GM21825 (cell line): ENCODE measurements at regions not wholly inside any gene's neighbourhood (a gene's known extent, or its start where the extent isn't known, plus 50 kb on each side); places are given as distances from the start of the nearest gene placed in this dataset.

ENCODE experiments used
- ATAC-seq: cut with Tn5 transposase; IDR thresholded peaks from one replicate; pipeline ENCODE4 v1.9.1; 2021; ENCODE audit warnings: mild to moderate bottlenecking, moderate library complexity; ENCODE audit not compliant: unreplicated experiment

DNA sequence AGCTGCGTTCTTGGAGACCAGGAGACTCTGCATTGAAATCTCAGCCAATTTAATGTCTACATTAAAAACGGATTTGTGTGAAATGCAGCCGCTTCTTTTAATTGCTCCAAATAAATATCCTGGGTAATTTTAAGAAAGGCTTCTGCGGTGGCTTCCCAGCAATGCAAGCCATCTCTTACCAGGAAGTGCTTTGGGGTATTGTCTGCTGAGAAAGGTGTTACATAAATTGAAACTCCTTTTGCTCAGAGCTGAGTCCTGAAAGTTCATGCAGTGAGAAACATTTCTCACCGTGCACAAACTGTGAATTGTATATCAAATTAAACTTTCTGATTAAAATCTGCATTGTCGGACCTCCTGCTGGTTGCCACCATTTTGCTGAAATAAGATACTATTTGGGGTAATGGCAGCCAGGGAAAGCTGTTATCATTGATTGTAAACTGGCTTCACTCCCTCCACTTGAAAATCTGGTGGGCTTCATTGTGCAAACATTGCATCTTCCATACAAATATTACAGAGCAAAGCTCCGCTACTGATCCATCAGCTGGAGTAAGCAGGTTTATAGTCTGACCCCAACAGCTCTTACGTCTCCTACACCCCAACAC, 59.5 kb downstream of the ZIC5 start:
- no peak for ATAC-seq

DNA sequence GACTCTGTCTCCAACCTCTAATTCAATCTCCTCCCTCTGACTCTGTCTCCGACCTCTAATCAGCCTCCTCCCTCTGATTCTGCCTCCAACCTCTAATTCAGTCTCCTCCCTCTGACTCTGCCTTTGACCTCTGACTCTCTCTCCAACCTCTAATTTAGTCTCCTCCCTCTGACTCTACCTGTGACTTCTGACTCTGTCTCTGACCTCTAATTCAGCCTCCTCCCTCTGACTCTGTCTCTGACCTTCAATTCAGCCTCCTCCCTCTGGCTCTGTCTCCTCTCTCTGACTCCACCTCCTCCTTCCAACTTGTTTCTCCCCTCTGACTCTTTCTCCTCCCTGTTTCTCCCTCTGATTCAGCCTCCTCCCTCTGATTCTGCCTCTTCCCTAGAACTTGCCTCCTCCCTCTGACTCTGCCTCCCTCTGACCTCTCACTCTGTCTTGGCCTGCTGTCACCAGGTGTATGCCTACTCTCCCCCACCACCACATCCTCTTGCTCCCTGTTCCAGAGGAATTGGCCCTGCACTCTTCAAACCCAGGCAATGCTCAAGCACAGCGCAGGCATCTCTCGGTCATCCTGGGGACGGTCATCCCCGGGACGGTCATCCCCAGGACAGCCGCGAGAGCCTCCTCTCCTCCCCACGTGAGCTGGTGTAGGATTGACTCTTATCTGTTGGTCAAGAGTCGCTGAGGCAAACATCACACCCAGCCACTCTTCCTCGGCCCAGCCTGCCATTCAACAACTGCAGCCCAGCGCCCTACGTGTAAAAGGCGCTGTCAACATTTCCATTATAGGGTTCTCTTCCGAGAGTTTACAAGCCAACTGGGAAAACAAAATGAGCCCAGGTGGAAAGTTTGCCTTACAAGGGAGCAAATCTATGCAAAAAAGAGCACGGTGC, 60.2 kb downstream of the ZIC5 start:
- no peak for ATAC-seq

DNA sequence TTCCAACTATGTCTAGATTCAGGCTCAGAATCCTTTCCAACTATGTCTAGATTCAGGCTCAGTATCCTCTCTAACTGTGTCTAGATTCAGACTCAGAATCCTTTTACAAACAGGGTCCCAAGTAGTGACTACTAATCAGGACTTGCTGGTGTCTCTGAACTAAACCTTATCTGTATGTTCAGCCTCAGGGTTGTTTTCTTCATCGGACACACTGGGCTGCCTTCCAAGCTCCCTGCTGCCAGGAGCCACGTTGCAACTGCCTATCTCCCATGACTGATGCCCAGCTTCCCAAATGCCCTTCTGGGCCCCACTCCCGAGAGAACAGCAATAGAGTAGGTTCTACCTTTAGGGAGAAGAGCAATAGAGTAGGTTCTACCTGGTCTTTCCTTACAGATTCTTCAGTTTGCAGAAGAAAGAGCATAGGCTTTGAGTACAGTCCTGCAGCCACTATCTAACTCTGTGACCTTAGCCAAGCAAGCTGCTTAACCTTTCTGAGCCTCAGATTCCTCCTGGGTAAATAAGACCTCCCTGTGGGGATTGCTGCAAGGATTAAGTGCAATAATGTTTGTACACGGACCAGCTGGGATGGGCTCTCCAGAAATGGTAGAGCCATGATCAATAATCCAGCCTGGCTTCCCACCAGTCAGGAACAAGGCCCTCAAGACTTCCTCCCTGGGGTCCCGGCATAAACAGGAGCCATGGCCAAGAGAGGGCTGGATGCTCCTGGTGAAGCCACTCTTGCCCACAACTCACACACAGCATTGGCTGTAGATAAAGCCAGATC, 61.5 kb downstream of the ZIC5 start:
- no peak for ATAC-seq

DNA sequence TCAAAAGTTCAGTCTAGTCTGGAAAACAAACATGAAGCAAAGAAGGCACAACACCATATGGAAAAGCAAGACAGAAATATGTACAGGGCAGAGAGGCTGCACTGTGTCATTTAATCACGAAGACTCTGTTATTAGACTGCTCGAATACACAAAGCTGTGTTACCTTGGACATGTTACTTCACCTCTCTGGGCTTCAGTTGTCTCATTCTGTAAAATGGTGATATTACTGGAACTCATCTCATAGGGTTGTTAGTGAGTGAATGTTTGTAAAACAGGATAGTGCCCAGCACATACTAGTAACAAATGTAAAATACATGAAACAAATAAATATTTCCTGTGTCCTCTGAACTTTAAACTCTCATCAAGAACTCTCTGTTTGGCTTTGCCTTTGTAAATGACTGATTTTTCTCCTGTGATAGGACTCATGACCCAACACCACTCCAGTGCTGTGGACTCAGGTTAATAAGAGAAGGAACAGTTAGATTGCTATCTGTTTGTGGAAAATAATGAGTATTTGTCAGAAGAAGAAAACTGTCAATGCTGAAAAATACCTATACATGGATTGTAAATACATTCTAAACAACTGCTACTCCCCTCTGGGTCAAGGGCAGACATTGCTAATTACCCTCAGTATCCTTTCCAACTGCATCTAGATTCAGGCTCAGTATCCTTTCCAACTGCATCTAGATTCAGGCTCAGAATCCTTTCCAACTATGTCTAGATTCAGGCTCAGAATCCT, 62.3 kb downstream of the ZIC5 start:
- no peak for ATAC-seq

DNA sequence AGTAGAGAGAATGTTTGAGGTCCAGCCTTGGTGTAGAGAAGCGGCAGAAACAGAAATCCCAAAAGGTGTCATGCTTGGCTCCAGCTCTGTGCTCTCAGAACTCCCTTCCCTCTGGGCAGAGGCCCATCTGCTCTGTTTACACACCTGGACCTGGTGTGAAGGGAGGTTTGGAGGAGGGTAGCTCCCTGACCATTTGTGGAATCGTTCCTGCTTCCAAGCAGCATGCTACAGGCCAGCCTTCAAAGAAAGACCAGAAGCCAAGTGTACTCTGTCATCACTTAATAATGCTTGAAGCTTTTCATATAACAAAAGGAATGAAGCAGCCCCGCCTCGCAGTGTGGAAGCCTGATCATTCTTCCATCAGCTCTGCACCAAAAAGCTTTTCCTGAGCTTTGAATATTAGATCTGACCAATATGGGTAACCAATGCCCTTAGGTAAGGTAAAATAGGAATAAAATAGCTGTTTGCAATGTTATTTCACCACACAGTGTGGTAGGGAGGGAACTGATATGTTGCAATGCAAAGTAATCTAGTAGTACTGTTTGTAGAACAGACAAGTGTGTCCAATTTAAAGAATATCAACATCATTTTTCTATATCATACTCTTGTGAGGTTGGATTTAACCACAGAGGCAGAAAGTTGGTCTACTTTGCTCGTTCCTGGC, 63.3 kb downstream of the ZIC5 start:
- ATAC-seq: no peak

DNA sequence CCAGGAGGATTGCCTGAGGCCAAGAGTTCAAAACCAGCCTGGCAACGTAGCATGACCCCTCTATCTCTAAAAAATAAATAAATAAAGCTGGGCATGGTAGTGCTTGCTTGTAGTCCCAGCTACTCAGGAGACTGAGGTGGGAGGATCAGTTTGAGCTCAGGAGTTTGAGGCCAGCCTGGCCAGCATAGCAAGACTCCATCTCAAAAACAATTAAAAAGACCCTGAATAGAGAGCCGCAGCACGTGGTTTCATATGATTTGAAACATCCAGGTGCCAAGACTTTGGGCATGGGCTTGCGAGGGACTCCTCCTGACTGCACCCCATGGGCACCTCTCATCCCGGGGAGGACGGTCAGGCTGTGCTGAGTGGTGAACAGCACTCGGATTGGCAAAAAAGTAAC, 63.9 kb downstream of the ZIC5 start:
- ATAC-seq: no peak

DNA sequence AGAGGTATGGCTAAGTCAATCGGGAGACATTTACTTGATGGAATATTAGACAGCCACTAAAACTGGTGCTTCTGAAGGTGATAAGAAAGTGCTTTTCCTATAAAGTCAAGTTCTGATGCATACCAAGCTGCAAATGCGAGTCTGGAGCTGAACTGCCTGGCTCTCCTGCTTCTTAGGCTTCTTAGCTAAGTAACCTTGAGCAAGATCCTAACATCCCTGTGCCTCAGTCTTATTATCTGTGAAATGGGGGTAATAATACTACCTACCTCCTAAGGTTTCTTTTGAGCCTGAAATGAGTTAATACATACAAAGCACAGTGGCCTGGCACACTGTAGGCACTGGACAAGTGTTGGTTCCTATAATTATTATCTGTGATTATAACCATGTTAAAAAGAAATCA, 64.5 kb downstream of the ZIC5 start:
- no peak for ATAC-seq

DNA sequence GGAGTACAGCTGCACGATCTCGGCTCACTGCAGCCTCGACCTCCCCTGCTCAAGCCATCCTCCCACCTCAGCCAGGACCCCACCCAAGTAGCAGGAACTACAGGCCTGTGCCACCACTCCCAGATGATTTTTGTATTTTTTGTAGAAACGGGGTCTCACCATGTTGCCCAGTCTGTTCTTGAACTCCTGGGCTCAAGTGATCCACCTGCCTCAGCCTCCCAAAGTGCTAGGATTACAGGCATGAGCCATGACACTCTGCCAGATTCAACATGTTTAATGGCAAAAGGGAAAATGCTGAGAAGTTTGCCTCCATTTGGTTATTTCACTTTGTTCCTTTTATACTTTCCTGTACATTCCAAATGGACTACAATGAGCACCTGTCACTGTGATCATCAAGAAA, 65.8 kb downstream of the ZIC5 start:
- ATAC-seq: no peak

DNA sequence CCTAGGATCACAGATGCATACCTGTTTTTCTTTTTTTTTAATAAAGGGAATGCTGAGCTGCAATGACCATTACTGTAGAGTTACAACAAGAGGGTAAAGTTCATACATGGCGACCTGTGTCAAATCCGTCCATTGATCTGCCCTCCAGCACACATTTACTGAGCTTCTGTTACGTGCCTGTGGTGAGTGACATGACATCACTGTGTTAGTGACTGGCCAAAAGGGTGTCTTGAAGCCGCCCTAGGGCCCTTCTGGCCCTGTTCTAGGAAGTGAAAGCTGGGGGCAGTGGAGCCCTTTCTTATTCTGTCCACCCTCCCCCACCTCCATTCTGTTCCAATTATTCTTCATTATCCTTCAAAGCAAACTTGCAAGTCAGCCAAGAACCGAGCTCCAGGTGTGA, 66.3 kb downstream of the ZIC5 start:
- no peak for ATAC-seq

DNA sequence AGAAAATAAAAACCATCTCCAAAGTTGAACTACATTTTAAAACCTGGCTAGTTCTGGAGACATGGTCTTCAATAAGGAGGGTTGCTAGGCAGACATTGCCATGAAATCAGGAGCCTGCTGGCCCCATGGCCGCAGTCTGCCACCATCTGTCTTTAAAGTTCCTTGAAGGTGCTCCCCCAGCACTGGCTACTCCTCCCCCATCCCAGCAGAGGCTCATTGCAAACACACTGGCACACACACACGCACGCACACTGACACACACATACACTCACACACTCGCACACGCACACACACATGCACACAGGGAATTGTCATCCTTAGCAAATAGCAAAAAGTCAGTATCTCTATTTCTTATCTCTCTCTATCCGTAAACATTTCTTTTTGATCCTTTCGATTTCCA, 68.4 kb downstream of the ZIC5 start:
- ATAC-seq: no peak

DNA sequence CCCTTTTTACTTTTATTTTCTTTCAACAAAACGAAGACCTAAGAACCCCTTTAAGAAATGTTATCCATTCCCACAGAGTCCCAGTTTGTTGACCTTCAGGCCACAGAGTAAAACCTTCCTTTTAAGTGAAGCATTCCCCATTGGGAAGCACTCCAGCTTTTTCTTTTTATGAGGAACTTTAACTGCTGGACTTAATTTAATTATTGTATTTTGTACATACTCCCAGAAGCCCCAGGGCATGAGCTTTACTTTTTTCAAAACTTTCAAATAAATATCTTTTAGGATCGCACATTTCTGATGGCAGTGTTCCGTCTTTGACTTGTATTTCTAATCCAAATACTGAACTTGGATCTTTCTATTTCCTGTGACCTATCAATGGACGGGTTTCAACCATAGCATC, 68.9 kb downstream of the ZIC5 start:
- ATAC-seq: no peak

DNA sequence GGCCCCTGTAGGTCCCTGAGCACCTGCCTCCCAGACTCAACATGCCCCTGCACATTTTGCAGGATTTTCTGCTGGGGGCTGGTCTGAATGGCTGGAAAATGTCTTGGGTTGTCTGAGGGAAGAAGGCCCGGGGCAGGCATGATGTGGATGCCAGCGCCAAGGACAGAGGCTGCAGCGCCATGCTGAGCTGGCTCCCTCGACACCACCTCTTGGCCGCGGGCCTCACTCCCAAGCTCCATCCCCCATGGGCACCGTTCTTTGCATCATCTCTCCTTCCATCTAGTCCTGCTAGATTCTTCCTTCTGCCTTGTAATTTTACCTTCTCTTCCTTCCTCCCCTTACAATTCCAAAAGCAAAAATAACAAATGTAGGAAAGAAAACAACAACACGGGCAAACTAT, 70.6 kb downstream of the ZIC5 start:
- ATAC-seq: no peak

DNA sequence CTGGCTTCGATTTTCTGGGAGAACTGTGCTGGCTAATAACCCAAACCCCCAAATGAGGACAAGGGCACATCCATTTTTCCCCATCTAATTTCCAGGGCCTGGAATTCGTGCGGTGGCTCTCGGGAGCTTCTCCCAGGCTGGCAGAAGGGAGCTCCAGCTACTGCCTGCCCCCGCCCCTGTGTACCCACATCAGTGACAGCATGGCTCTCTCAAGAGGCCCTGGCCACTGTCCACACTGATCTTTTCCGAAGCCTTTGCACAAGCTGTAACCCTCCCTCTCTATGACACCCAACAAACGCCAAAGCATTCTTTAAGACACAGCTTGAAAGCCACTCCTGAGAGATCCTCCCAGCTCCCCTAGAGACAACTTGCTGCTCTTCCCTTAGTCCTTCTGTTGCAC, 73.1 kb downstream of the ZIC5 start:
- no peak for ATAC-seq

DNA sequence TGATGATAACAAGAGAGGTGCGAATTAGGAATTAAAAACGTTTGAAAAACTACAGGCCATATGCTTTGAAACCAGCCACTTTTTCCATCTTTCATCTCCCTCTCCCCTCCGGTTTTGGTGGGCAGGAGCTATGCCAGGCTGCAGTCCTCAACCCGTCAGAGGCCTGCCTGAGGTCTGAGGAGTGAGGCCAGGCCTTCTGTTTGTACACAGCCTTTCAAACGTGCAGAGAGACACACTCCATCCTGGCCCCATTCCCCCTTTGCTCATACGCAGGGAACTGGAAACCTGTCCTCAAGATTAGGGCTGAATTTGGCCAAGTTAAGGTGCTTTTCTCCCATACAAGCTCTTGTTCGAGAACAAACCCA, 74.5 kb downstream of the ZIC5 start:
- ATAC-seq: no peak

DNA sequence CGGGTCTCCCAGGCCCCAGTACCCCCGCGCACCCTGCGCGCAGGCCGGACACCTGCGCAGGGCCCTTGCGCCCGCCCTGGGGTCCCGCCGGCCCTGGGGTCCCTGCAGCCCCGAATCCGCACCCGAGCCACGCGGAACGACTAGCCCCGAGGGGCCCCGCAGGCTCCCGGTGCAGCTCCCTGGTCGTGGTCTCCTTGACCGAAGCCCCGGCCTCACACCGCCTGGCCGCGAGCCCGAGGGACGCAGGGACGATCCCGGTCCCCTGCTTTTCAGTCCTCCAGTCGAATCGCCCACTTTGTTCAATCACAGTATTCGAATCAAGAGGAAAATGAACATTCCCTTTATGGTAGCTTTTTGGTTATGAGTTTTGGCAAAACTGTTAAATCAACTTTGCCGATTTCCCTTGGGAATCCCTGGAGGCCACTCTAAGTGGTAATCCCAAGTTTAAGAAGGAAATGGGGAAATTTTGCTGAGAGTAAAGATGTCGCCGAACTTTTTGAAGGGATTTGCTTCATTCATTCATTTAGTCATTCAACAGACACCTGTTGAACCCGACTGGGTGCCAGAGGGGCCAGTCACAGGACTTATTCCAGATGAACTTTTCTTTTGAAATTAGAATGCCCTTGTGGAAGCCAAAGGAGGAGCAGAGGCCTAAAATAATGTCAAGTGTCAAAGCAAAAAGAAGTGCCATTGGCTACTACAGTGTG, 75.0 kb downstream of the ZIC5 start:
- ATAC-seq: no peak

DNA sequence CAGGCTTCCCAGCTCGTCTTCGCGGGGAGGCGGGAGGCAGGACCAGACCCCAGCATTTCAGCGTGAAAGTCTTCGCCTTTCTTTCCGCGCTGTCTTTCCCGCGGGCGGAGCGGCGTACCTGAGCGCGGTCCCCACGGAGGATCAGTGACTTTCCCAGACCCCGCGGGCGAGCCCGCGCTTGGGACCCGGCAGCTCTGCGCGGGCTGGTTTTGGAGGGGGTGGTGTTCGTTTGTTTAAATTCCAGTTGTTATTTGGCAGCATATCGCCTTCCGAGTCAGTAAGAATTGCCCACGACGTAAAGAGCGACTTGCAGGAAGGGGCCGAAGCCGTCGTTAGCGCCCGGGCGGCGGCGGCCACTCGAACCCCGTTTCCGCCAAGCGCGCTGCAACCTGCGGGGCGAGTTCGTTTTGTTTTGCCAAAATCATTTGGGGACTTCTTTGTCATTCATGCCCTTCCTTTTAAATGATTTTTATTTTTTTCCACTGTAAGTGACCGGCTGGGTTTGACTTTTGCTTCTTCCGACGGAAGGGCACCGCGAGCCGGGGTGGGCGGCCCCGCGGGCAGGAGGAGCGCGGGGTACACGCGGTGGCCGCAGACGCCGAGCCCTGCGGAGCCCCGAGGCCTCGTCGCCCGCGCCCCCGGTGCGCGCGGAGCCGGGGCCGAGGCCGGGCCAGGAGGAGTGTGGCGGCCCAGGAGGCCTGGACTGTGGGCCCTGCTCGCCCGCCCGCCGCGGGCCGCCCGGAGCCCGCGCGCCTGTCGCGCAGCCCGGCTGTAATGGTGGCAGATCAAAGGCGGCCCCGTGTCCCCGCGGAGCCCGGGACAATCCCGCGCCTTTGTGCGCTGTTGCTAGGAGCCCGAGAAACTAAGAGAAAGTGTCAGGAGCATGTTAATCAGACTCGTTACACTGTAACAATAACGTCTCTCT, 75.9 kb downstream of the ZIC5 start:
- ATAC-seq: no peak

DNA sequence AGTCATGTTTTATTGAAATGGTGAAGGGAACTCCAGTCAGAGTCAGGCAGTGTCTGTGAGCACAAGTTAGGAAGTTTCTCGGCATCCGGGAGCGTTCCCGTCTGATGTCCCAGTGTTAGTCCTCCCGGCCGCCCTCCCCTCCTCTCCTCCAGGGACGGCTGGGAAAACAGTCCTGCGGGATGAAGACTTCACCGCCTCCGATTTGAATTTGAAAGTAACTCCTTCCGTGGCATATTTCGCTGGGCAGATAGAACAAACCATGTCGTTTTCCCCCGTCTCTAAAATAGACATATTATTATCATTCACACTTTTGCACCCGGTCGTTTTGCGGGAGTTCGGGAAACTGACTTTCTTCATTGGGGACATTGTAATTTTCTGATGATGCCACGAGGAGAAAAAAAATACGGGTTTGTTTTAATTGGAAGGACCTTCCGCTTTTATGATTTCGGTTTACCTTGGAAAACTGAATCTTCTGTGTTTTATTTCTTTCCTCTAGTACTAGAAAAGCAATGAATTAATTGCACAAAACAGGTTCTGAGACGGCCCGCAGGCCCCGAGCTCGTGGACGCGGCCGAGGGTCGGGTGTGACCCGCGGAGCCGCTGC, 76.6 kb downstream of the ZIC5 start:
- ATAC-seq: no peak

DNA sequence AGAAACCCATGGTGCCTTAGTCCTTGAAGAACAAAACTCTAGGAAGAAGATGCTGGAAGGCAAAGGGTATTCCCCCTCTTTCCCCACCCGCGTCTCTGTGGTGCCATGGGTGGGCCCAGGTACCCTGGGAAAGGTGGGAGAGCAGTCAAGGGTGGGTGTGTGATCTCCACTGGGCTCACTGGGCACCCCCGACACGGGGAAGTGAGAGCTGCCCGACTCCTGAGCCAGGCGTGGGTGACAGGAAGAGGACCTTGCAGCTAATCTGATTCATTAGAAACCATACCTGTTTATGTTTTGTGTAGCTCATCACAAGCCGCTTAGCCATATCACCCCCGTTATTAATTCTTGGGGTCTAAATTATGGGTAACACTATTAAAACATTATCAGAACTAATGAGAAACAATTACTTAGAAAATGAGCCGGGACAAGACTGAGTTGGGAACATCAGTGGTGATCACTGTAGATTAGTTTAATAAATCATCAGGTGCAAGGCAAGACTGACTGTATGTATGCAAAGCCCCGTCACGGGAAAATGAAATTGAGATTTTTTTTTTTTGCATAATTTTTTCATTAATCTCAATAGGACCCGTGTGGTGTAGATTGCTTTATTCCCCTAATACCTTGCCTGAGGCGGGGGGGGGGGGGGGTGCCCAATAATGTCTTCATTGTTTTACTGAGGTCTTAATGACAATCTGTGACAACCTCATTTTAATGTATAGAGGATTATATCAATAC, 77.3 kb downstream of the ZIC5 start:
- no peak for ATAC-seq
